Kidney glomerular epithelial cell (primary cell): ENCODE measurements at regions not wholly inside any gene's neighbourhood (a gene's known extent, or its start where the extent isn't known, plus 50 kb on each side); places are given as distances from the start of the nearest gene placed in this dataset.
A peak's percentile ranks its signal among the peaks of the same experiment; 100 is the strongest.

ENCODE experiments used
- DNase-seq: peaks from one replicate; lab custom pipeline; 2025; lab: John Stamatoyannopoulos, UW

GRCh38 chr9:118189615-118190014 lies 485.4 kb downstream of the TLR4 start:
- no peak for DNase-seq

GRCh38 chr9:118192807-118193206 lies 488.6 kb downstream of the TLR4 start:
- no peak for DNase-seq

GRCh38 chr9:118209343-118209742 lies 505.1 kb downstream of the TLR4 start:
- no peak for DNase-seq

DNA sequence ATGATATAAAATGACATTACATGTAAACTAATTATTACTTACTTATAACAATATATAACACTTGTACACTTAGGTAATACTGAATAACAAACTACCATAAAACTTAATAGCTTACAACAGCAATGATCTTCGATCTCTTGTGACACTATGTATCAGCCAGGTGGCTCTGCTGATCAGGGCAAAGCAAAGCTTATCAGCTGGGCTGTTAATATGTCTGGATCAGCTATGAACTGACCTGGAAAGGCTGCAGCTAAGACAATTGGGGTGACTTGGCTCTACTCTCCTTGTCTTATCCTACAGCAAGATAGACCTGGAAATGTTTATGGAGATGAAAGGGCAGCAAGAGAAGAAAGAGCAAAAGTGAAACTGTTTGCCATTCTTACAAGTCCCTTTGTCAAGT lies 511.3 kb downstream of the TLR4 start:
- DNase-seq: no peak

DNA sequence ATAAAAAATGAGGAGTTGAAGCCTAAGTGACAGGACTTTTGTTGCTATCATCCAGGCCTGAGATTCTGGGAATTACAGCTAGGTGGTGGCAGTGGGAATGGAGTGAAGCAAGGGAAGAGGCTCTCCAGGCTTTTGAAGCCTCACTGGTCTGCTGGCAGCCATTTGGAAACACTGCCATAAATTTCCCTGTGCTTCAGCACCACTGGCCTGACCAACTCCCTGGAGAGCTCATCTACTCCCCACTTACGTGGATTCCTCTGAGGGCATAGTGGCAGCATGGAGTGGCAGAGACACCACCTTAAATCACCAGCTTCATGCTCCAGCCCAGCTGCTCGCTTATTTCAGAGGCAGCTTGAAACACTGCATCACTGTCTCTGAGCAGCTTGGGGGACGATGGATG lies 518.2 kb downstream of the TLR4 start:
- DNase-seq: peak; percentile 15

DNA sequence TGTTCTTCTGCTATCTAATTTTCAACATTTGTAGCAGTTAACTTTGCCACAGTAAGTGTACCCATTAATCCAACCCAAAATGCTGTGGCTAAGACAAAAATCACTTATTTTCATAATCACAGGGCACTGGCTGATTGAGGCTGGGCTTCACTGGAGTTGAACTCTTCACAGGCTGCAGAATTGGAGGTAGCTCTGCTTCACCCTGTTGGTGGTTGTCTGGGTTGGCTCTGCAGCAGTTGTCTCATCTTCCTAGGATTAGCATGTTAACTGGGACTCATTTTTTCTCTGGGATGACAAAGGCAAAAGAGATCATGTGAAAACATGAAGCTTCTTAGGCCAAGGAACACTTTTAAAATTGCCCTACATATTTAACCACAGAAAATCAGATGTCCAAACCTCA lies 518.9 kb downstream of the TLR4 start:
- DNase-seq: no peak

DNA sequence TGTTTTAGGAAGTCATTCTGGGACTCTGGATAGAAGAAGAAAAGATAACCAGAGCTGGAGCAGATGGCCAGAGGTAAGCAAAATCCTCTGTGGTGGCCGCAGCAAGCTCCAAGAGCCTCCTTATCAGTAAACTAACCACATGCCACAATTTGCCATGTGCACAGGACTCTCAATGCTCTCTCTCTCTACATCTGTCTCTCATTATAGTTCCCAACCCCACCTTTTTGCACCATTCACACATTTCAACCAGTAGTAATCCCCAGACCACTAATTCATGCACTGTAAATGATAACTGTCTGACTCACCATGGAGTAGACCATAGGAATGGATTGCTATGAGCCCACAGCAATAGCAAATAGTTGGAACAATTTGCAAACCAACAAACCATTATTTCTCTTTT lies 526.1 kb downstream of the TLR4 start:
- no peak for DNase-seq

DNA sequence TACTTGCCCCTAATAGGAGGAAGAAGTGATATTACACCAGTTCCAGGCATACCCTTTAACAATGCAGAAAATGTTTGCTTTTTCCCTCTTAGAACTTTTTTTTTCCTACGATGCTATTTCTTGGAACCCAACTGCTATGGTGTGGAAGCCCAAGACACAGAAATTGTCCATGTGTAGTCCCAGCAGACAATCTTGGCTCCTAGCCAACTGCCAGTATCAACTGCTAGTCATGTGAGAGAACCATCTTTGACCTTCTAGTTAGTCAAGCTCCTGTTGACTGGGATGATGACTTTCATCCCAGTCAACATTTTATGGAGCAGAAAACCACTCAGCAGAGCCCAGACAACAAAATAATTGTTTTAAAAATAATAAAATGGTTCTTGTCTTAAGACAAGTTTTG lies 532.4 kb downstream of the TLR4 start:
- DNase-seq: no peak

- DNase-seq: no peak
These were observed 533.9 kb downstream of the TLR4 start for GRCh38 chr9:118238139-118238538.

GRCh38 chr9:118252027-118252426 lies 547.8 kb downstream of the TLR4 start:
- no peak for DNase-seq

DNA sequence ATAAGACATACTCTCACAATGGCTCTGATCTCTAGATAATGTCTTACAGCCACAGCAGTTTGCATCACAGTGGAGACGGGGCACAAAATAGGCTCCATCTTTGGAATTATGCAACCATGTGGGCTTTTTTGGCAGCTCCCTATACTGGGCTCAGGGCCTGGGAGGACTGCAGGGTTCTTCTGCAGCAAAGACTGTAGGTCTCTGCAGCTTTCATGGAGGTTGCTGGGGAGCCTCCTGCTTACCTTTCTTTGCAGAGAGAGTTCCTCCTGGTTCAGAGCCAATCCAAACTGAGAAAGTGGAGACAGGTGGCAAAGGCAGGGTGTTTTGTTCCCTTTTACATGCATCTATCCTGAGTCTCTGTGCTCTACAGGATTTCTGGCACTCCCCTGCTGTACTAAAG lies 558.0 kb downstream of the TLR4 start:
- DNase-seq: no peak

GRCh38 chr9:118263949-118264348 lies 559.7 kb downstream of the TLR4 start:
- DNase-seq: no peak

GRCh38 chr9:118268046-118268445 lies 563.8 kb downstream of the TLR4 start:
- DNase-seq: no peak

DNA sequence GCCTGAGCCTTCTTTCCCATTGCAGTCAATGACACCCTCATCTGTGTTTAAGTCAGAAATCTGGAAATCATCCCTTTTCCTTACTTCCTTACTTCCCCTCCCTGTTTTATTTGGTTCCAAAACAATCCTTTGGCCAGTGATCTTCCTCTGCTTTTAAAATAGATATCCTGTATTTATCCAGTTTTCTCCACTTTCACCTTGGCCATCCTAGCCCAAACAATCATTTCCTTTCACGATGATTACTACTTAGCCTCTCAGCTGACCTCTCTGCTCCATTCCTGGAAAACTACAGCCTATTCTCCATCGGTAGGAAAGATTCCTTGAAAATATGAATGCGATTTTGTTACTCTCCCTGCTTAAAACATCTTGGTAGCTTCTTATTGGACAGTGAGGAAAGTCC lies 565.4 kb downstream of the TLR4 start:
- DNase-seq: no peak

DNA sequence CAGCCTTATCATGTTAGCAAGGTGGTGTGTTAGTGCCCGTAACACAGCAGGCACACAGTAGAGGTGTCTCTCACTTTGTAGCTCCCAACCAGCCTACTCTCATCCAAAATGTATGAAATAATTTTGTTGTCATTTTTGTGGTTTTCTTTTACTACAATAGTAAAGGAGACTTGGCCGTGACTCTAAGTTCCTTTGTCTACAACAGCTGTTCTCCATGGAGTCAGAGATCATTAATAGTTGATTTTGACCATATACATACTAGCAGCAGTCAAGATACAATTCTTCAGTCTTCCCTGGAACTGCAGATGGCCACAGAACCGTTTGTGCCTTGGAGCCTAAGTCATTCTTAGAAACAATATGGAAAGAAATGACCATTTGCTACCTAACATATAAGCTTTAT lies 567.1 kb downstream of the TLR4 start:
- no peak for DNase-seq

- no peak for DNase-seq
These were observed 567.7 kb downstream of the TLR4 start for GRCh38 chr9:118271936-118272335.

GRCh38 chr9:118273048-118273447 lies 568.8 kb downstream of the TLR4 start:
- no peak for DNase-seq

DNA sequence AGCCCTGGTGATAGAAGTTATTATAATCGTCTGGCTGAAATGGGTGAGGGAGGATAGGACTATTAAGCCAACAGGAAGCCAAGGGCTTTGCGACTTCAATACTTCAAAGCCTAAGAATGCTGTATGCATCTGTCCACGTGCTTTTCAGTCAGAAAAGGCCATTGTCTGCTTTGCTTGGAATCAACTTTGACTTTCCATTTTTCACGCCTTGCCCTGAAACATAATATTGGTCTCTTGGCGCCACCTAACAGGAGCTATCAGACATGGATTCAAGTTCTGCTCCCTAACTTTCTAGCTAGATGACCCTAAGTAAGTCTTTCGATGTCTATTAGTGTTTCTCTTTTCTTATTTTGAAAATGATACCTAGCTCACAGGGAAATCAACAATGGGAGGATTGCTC lies 572.6 kb downstream of the TLR4 start:
- DNase-seq: no peak

DNA sequence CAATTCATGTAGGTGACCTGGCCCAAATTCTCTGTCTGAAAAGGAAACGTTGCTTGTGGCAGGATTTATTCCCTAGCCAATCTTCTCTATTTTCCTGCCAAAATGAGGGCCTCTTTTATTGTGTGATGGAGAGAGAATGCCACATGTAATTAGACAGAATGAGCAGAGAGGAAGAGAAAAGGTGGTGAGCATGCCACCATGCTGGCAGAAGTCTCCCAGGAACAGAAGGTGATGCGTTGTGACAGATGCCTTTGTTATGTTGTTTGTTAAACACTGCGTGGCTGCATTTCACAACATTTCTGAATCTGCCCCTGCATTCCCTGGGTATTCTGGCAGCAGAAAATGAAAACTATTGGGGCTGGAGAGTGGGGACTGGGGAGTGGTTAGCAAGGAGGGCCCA lies 577.6 kb downstream of the TLR4 start:
- DNase-seq: no peak

- no peak for DNase-seq
These were observed 579.3 kb downstream of the TLR4 start for GRCh38 chr9:118283488-118283887.

- DNase-seq: no peak
These were observed 585.9 kb downstream of the TLR4 start for GRCh38 chr9:118290116-118290515.

GRCh38 chr9:118295413-118295812 lies 591.2 kb downstream of the TLR4 start:
- DNase-seq: no peak

GRCh38 chr9:118302721-118303120 lies 598.5 kb downstream of the TLR4 start:
- DNase-seq: no peak

DNA sequence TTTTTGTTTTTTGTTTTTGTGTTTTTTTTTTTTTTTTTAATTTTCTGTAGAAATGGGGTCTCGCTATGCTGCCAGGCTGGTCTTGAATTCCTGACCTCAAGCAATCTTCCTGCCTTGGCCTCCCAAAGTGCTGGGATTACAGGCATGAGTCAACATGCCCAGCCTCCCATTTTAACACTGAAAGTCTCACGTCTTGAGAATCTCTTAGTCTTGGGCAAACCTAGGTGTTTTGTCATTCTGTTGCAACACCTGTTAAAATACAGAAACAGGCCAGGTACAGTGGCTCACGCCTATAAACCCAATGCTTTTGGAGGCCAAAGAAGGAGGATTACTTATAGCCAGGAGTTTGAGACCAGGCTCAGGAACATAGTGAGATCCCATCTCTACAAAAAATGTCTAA lies 599.0 kb downstream of the TLR4 start:
- DNase-seq: no peak

GRCh38 chr9:118305331-118305730 lies 601.1 kb downstream of the TLR4 start:
- DNase-seq: no peak
